IPS DF 6.9 (cell line): ENCODE measurements at regions not wholly inside any gene's neighbourhood (a gene's known extent, or its start where the extent isn't known, plus 50 kb on each side); places are given as distances from the start of the nearest gene placed in this dataset.

ENCODE experiments used
- DNase-seq: peaks from one replicate; pipeline ENCODE4 v3.0.0-alpha.2; 2013; ENCODE audit warnings: low read depth, low spot score
- H3K27ac ChIP-seq: one replicate; pipeline ENCODE4 v1.5.1; 2013; ENCODE audit warnings: low read length, control low read depth
- H3K27me3 ChIP-seq: 2 replicates; pipeline ENCODE4 v1.6.1; 2013; ENCODE audit warnings: mild to moderate bottlenecking, low read length; ENCODE audit not compliant: control insufficient read depth, insufficient read depth
- H3K36me3 ChIP-seq: 2 replicates; pipeline ENCODE4 v1.6.1; 2013; ENCODE audit warnings: low read length; ENCODE audit not compliant: control insufficient read depth, insufficient read depth
- H3K4me1 ChIP-seq: 2 replicates; pipeline ENCODE4 v1.6.1; 2013; ENCODE audit warnings: low read length; ENCODE audit not compliant: control insufficient read depth, insufficient read depth
- H3K4me3 ChIP-seq: 2 replicates; pipeline ENCODE4 v1.5.1; 2013; ENCODE audit warnings: mild to moderate bottlenecking, low read length
- H3K9me3 ChIP-seq: 2 replicates; pipeline ENCODE4 v1.6.1; 2013; ENCODE audit warnings: low read length, inconsistent platforms; ENCODE audit not compliant: control insufficient read depth, insufficient read depth
- WGBS: extraction: QIAGEN DNeasy Blood & Tissue Kit; methylation state at CpG from one replicate; pipeline ENCODE4 v1.1.7; 2013; ENCODE audit warnings: mixed read lengths, missing lambda C conversion rate; ENCODE audit not compliant: insufficient read length, insufficient coverage; 5-methylcytosine and 5-hydroxymethylcytosine counted together

- WGBS, result no CpG with 5 or more reads among the region's 1 CpG
- H3K4me1 ChIP-seq, result no peaks in the 10 kb centered on the region; the same call in 1 of the 2 replicates
- no peaks in the 10 kb centered on the region for H3K27me3 ChIP-seq
- no peak for DNase-seq
- no peak overlapping the region for H3K4me3 ChIP-seq
- H3K27ac ChIP-seq, result no peak overlapping the region
- H3K36me3 ChIP-seq, result no peaks in the 10 kb centered on the region; the same call in 1 of the 2 replicates
- peaks cover 5% of the 10 kb centered on the region; the same call in 1 of the 2 replicates for H3K9me3 ChIP-seq
These were observed 486.1 kb upstream of the BTBD3 start for GRCh38 chr20:11431621-11432020.

DNA sequence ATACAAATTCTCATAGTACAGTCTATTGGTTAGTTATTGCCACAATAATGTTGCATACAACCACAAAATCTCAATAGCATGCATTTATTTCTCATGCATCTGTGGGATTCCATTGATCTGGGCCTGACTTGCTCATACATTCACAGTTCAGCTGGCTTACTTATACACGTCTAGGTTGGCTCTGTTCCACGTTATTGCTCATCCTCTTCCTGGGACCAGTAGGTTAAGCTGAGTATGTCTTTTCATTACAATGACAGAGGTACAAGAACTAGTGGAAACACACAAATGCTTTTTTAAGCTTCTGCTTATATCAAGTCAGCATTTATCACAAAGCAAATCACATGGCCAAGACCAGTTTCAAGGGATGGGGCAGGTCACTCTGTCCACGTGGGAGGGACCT lies 485.3 kb upstream of the BTBD3 start:
- H3K27ac ChIP-seq, result no peak overlapping the region
- no peak overlapping the region for H3K4me3 ChIP-seq
- no peaks in the 10 kb centered on the region; the same call in 1 of the 2 replicates for H3K4me1 ChIP-seq
- no peaks in the 10 kb centered on the region; the same call in 1 of the 2 replicates for H3K36me3 ChIP-seq
- DNase-seq, result no peak
- WGBS, result no CpG with 5 or more reads among the region's 3 CpGs
- H3K9me3 ChIP-seq, result peaks cover 5% of the 10 kb centered on the region; the same call in 1 of the 2 replicates
- no peaks in the 10 kb centered on the region for H3K27me3 ChIP-seq

DNA sequence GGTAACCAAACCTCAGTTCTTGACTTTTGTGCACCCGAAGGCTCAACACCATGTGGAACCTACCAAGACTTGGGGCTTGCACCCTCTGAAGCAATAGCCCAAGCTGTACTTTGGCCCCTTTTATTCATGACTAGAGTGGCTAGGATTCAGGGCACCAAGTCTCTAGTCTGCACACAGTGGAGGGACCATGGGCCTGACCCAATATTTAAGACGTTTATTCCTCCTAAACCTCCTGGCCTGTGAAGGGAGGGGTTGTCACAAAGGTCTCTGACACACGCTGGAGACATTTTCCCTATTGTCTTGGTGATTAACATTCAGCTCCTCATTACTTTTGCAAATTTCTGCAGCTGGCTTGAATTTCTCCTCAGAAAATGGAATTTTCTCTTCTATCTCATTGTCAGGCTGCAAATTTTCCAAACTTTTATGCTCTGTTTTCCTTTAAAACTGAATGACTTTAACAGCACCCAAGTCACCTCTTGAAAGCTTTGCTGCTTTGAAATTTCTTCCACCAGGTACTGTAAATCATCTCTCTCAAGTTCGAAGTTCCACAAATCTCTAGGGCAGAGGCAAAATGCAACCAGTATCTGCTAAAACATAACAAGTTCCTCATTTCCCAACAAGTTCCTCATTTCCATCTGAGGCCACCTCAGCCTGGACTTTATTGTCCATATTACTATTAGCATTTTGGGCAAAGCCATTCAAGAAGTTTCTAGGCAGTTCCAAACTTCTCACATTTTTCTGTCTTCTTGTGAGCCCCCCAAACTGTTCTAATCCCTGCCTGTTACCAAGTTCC lies 481.4 kb upstream of the BTBD3 start:
- DNase-seq, result no peak
- H3K27me3 ChIP-seq, result no peaks in the 10 kb centered on the region
- WGBS, result no CpG with 5 or more reads among the region's 4 CpGs

GRCh38 chr20:11437090-11437489 lies 480.6 kb upstream of the BTBD3 start:
- WGBS, result no CpG with 5 or more reads among the region's 3 CpGs
- H3K9me3 ChIP-seq, result peaks cover 5% of the 10 kb centered on the region; the same call in 1 of the 2 replicates
- no peaks in the 10 kb centered on the region for H3K4me1 ChIP-seq
- H3K27ac ChIP-seq, result no peak overlapping the region
- H3K36me3 ChIP-seq, result no peaks in the 10 kb centered on the region; the same call in 1 of the 2 replicates
- no peak overlapping the region for H3K4me3 ChIP-seq
- H3K27me3 ChIP-seq, result no peaks in the 10 kb centered on the region
- DNase-seq, result no peak

More for the DNA sequence above, 481.4 kb upstream of the BTBD3 start:
- Histone ChIP-seq H3K36me3 (no peaks in the 10 kb centered on the region; the same call in 1 of the 2 replicates), H3K4me1 (no peaks in the 10 kb centered on the region), H3K9me3 (peaks cover 5% of the 10 kb centered on the region; the same call in 1 of the 2 replicates), H3K27ac (no peak overlapping the region), H3K4me3 (no peak overlapping the region)

GRCh38 chr20:11437611-11438380 lies 479.9 kb upstream of the BTBD3 start:
- H3K9me3 ChIP-seq, result peaks cover 5% of the 10 kb centered on the region; the same call in 1 of the 2 replicates

DNA sequence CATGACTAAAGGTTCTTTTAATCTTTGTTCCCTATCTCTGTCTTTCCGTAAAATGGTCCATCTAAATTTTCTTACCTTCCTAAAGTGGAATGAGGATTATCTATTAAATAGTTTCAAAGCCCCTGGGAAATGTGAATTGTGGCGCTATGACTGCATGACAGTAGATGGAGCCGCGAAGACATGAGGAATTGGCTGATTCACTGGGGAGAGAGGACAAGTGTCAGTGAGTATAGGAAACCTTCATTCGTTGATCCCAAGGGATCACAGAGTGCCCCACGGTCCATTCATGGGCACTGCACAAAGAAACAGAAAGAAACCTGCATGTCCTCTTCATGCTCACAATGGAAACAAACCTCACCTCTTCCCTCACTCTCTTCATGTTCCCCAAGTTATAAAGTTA lies 479.3 kb upstream of the BTBD3 start:
- WGBS, result no CpG with 5 or more reads among the region's 6 CpGs
- Histone ChIP-seq H3K27me3 (no peaks in the 10 kb centered on the region), H3K9me3 (peaks cover 5% of the 10 kb centered on the region; the same call in 1 of the 2 replicates), H3K4me1 (no peaks in the 10 kb centered on the region; the same call in 1 of the 2 replicates), H3K4me3 (no peak overlapping the region), H3K36me3 (no peaks in the 10 kb centered on the region; the same call in 1 of the 2 replicates), H3K27ac (no peak overlapping the region)
- no peak for DNase-seq

More at GRCh38 chr20:11437611-11438380, 479.9 kb upstream of the BTBD3 start:
- no peak overlapping the region for H3K4me3 ChIP-seq
- no peaks in the 10 kb centered on the region; the same call in 1 of the 2 replicates for H3K36me3 ChIP-seq
- H3K4me1 ChIP-seq, result no peaks in the 10 kb centered on the region
- no peak for DNase-seq
- WGBS, result no CpG with 5 or more reads among the region's 5 CpGs
- no peaks in the 10 kb centered on the region for H3K27me3 ChIP-seq
- no peak overlapping the region for H3K27ac ChIP-seq

- no peaks in the 10 kb centered on the region for H3K36me3 ChIP-seq
- no peaks in the 10 kb centered on the region for H3K27me3 ChIP-seq
- WGBS, result no CpG with 5 or more reads among the region's 3 CpGs
- no peak overlapping the region for H3K4me3 ChIP-seq
- peaks cover 7% of the 10 kb centered on the region; the same call in 1 of the 2 replicates for H3K4me1 ChIP-seq
- no peak overlapping the region for H3K27ac ChIP-seq
- no peaks in the 10 kb centered on the region for H3K9me3 ChIP-seq
- DNase-seq, result no peak
These were observed 474.1 kb upstream of the BTBD3 start for GRCh38 chr20:11443382-11444119.

DNA sequence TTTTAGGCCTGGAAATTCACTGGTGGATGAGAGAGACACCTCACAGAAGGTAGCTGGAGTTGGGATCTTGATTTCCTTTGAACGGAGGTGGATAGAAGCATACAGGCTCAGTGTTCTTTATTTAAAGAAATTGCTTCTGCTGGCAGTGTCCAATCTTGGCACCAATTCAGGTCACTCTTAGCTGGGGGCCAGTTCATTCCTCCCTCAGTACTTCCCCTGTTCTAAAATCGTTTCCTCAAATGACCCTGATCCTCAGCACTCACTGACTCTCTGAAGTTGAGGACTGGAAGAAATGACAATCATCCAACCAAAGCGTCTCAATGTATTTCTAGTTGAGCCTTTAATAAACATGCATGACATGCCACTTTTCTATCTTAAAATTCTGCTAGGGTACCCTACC lies 472.5 kb upstream of the BTBD3 start:
- H3K4me1 ChIP-seq, result peaks cover 7% of the 10 kb centered on the region; the same call in 1 of the 2 replicates
- WGBS, result no CpG with 5 or more reads among the region's 3 CpGs
- H3K27ac ChIP-seq, result no peak overlapping the region
- H3K36me3 ChIP-seq, result no peaks in the 10 kb centered on the region
- H3K27me3 ChIP-seq, result no peaks in the 10 kb centered on the region
- DNase-seq, result no peak
- no peak overlapping the region for H3K4me3 ChIP-seq
- H3K9me3 ChIP-seq, result no peaks in the 10 kb centered on the region

DNA sequence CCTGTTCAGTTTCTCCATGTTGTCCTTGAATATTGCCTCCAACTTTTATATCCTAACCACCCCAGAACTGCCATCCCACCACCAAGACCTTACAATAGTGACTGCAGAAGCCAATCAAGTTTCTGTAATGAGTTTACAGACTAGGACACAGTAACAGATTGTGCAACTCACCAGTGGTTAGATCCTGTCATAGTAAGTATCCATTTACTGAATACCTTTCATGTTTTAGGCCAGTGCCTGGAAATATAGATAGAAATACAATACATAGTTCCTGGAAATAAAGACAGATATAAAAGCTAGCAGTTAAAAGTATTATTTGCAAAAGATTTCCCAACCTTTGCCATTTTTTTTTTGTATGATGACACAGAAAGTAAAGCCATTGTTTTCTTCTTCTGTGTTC lies 471.8 kb upstream of the BTBD3 start:
- Histone ChIP-seq H3K4me1 (peaks cover 7% of the 10 kb centered on the region; the same call in 1 of the 2 replicates), H3K9me3 (no peaks in the 10 kb centered on the region), H3K27me3 (no peaks in the 10 kb centered on the region), H3K36me3 (no peaks in the 10 kb centered on the region), H3K4me3 (no peak overlapping the region), H3K27ac (no peak overlapping the region)
- DNase-seq, result no peak
